Panc1 (cell line): ENCODE measurements at regions not wholly inside any gene's neighbourhood (a gene's known extent, or its start where the extent isn't known, plus 50 kb on each side); places are given as distances from the start of the nearest gene placed in this dataset.

Source experiments
- ATAC-seq: fragments of 200-7000 bp; cut with Tn5 transposase; 2 replicates; pipeline ENCODE4 v1.9.1; 2020; ENCODE audit warnings: mild to moderate bottlenecking, moderate library complexity
- BruUV-seq: library from RNA; stranded (reverse); fragments of 400-500 nt; replicated peaks from 2 replicates; lab custom pipeline; 2021; lab: Mats Ljungman, UMichigan
- CTCF ChIA-PET: fragments of 300-600 bp; sonication (Branson Sonifier 250); formaldehyde crosslinking; loops from one replicate; lab custom pipeline; 2022; ENCODE audit warnings: antibody characterized with exemption; lab: Charles Lee
- POLR2A ChIA-PET: fragments of 300-600 bp; sonication (Branson Sonifier 250); formaldehyde crosslinking; loops from one replicate; lab custom pipeline; 2022; ENCODE audit warnings: antibody characterized with exemption; lab: Charles Lee
- DNase-seq: peaks from one replicate; pipeline ENCODE4 v3.0.0-alpha.2; 2010; ENCODE audit warnings: low read depth, low spot score
- H3K27ac ChIP-seq: 2 replicates; pipeline ENCODE4 v1.5.1; 2011; ENCODE audit warnings: mild to moderate bottlenecking, low read length, inconsistent platforms
- H3K27me3 ChIP-seq: fragments of 200-500 bp; sonication (Bioruptor generic); 2 replicates; pipeline ENCODE4 v1.6.0; 2014; ENCODE audit warnings: low read length, inconsistent platforms; ENCODE audit not compliant: control insufficient read depth, insufficient read depth
- H3K36me3 ChIP-seq: fragments of 200-500 bp; sonication (Bioruptor generic); 2 replicates; pipeline ENCODE4 v1.5.1; 2014; ENCODE audit warnings: inconsistent platforms, mild to moderate bottlenecking, low read length, moderate library complexity; ENCODE audit not compliant: control insufficient read depth, insufficient read depth
- H3K4me1 ChIP-seq: 2 replicates; pipeline ENCODE4 v1.5.1; 2011; ENCODE audit warnings: inconsistent platforms, mild to moderate bottlenecking, low read length, moderate library complexity; ENCODE audit not compliant: control insufficient read depth, insufficient read depth
- H3K4me3 ChIP-seq, 2 experiments: 2 replicates each; pipeline ENCODE4 v1.5.1; 2011 to 2012; ENCODE audit warnings: low read depth in 2 of 2, low read length in 2 of 2, mild to moderate bottlenecking in 2 of 2, inconsistent platforms in 1 of 2, moderate library complexity in 1 of 2
- H3K9me3 ChIP-seq: fragments of 200-500 bp; sonication (Bioruptor generic); 2 replicates; pipeline ENCODE4 v1.5.1; 2014; ENCODE audit warnings: low read depth, mild to moderate bottlenecking, inconsistent platforms, low read length, moderate library complexity; ENCODE audit not compliant: control insufficient read depth, insufficient read depth
- POLR2AphosphoS5 ChIP-seq: IDR thresholded peaks from 2 replicates; pipeline ENCODE4 v1.6.1; 2012; ENCODE audit warnings: mild to moderate bottlenecking, low read depth, low read length, moderate library complexity
- SIN3A ChIP-seq: IDR thresholded peaks from 2 replicates; pipeline ENCODE4 v1.6.1; 2012; ENCODE audit warnings: low read depth, mild to moderate bottlenecking, low read length, moderate library complexity, borderline replicate concordance; ENCODE audit not compliant: insufficient read depth
- TCF7L2 ChIP-seq: IDR thresholded peaks from 2 replicates; pipeline ENCODE4 v1.6.1; 2011; ENCODE audit warnings: mild to moderate bottlenecking, low read depth, low read length, inconsistent platforms
- in situ Hi-C: cut with HindIII; loops from 2 replicates; pipeline ENCODE4 v1.10.0; 2016; ENCODE audit warnings: low sequenced_read_pairs, low pct_unique_long_range_greater_than_20kb
- intact Hi-C: fragments of 100-400 bp; cut with micrococcal nuclease; formaldehyde crosslinking; loops from one replicate; pipeline ENCODE4 v1.10.0; 2022; ENCODE audit not compliant: unreplicated experiment
- TF ChIP-seq, protein P1 (sequence below), 2 experiments: IDR thresholded peaks; 2 replicates each; pipeline ENCODE4 v1.6.1; 2011 to 2012; ENCODE audit warnings: low read depth in 2 of 2, control low read depth in 1 of 2, low read length in 1 of 2, mild to moderate bottlenecking in 1 of 2, moderate library complexity in 1 of 2; ENCODE audit not compliant: insufficient read depth in 1 of 2
- TF ChIP-seq, protein P2 (sequence below): fragments of 450-650 bp; IDR thresholded peaks from 2 replicates; pipeline ENCODE4 v1.5.1; 2017; ENCODE audit warnings: mild to moderate bottlenecking

DNA sequence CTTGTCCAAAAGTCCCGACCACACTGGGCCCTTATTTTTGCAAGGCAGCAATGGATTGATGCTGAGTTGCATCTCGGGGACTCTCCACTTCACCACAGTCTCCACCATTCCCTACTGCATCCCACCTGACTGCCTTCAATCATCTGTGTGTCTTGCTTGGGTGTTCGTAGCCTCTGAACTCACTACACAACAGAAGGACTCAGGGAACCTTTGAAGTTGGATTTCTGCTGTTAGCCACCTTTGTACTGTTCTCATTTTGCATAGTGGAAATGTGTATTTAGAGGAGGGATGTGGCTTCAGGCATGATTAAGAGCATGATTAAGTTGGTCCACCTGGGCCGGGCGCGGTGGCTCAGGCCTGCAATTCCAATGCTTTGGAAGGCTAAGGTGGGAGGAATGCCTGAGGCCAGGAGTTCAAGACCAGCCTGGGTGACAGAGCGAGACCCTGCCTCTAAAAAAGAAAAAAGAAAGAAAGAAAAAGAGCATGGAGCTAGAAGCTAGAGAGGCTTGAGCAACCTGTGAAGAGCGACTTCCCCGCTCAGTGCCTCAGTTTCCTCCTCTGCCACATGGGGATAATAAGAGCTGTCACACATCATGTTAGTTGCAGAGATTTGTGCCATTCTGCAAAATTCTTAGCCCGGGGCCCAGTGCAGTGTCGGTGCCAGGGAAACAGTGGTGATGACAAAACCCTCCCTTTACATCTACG, 121.3 kb upstream of the PTPN1 start:
- DNase-seq (no peak), ATAC-seq (no peak)
- H3K4me3 ChIP-seq, result no peak overlapping the region
- H3K27ac ChIP-seq, result no peak overlapping the region
- H3K27me3 ChIP-seq, result no peaks in the 10 kb centered on the region
- TF ChIP-seq TCF7L2 (no peak), POLR2AphosphoS5 (no peak), SIN3A (no peak)
- TF ChIP-seq, protein P1, sequence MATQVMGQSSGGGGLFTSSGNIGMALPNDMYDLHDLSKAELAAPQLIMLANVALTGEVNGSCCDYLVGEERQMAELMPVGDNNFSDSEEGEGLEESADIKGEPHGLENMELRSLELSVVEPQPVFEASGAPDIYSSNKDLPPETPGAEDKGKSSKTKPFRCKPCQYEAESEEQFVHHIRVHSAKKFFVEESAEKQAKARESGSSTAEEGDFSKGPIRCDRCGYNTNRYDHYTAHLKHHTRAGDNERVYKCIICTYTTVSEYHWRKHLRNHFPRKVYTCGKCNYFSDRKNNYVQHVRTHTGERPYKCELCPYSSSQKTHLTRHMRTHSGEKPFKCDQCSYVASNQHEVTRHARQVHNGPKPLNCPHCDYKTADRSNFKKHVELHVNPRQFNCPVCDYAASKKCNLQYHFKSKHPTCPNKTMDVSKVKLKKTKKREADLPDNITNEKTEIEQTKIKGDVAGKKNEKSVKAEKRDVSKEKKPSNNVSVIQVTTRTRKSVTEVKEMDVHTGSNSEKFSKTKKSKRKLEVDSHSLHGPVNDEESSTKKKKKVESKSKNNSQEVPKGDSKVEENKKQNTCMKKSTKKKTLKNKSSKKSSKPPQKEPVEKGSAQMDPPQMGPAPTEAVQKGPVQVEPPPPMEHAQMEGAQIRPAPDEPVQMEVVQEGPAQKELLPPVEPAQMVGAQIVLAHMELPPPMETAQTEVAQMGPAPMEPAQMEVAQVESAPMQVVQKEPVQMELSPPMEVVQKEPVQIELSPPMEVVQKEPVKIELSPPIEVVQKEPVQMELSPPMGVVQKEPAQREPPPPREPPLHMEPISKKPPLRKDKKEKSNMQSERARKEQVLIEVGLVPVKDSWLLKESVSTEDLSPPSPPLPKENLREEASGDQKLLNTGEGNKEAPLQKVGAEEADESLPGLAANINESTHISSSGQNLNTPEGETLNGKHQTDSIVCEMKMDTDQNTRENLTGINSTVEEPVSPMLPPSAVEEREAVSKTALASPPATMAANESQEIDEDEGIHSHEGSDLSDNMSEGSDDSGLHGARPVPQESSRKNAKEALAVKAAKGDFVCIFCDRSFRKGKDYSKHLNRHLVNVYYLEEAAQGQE (IDR thresholded peaks at IDR 0.05; ENCODE audit: insufficient read depth in 1 of 2, low read depth in 2 of 2, low read length in 1 of 2), result no peak
- TF ChIP-seq, protein P2, sequence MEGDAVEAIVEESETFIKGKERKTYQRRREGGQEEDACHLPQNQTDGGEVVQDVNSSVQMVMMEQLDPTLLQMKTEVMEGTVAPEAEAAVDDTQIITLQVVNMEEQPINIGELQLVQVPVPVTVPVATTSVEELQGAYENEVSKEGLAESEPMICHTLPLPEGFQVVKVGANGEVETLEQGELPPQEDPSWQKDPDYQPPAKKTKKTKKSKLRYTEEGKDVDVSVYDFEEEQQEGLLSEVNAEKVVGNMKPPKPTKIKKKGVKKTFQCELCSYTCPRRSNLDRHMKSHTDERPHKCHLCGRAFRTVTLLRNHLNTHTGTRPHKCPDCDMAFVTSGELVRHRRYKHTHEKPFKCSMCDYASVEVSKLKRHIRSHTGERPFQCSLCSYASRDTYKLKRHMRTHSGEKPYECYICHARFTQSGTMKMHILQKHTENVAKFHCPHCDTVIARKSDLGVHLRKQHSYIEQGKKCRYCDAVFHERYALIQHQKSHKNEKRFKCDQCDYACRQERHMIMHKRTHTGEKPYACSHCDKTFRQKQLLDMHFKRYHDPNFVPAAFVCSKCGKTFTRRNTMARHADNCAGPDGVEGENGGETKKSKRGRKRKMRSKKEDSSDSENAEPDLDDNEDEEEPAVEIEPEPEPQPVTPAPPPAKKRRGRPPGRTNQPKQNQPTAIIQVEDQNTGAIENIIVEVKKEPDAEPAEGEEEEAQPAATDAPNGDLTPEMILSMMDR, result no peak
- CTCF ChIA-PET, result no interaction called here
- BruUV-seq, result no TSS peak
- no peaks in the 10 kb centered on the region for H3K9me3 ChIP-seq
- H3K4me1 ChIP-seq, result no peaks in the 10 kb centered on the region
- intact Hi-C loops (no loop called here), in situ Hi-C loops (no loop called here)
- POLR2A ChIA-PET, result no interaction called here
- H3K36me3 ChIP-seq, result no peaks in the 10 kb centered on the region

DNA sequence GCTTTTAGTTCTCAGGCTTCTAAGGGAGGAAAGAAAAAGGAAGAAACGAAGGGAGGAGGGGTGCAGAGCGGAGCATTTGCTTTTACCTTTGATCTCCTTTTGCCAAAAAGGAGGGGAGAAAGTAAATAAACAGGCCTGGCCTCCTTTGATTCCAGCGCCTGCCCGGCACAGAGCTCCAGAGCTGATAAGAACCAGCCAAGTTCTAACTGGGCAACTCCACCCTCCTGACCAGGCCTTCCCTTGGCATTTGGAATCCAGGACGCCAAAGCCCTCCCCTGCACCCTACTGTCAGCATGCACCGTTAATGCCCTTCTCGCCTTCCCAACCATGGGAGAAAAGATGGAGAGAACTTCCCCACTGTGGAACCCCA, 120.8 kb upstream of the PTPN1 start:
- Histone ChIP-seq H3K9me3 (no peaks in the 10 kb centered on the region), H3K27me3 (no peaks in the 10 kb centered on the region), H3K4me1 (no peaks in the 10 kb centered on the region), H3K36me3 (no peaks in the 10 kb centered on the region), H3K27ac (no peak overlapping the region), H3K4me3 (no peak overlapping the region)
- ChIA-PET CTCF (no interaction called here), POLR2A (no interaction called here)
- no peak for ATAC-seq
- TF ChIP-seq TCF7L2 (no peak), SIN3A (no peak), POLR2AphosphoS5 (no peak)
- TF ChIP-seq, protein P1 (IDR thresholded peaks at IDR 0.05; ENCODE audit: insufficient read depth in 1 of 2, low read depth in 2 of 2, low read length in 1 of 2), result no peak
- TF ChIP-seq, protein P2, result no peak
- intact Hi-C loops (no loop called here), in situ Hi-C loops (no loop called here)
- DNase-seq, result no peak
- BruUV-seq, result no TSS peak
